EH (cell line): ENCODE measurements at regions not wholly inside any gene's neighbourhood (a gene's known extent, or its start where the extent isn't known, plus 50 kb on each side); places are given as distances from the start of the nearest gene placed in this dataset.
"Not testable (repeated sequence)": the region's sequence is repeated elsewhere in the genome, so short reads cannot be mapped to it uniquely, and the experiment has no call there.

Experiments used
- DNase-seq: peaks from one replicate; pipeline ENCODE4 v3.0.0-alpha.2; 2015; ENCODE audit warnings: low read depth

- DNase-seq, result no peak
Measured at GRCh38 chr3:73179601-73180000, 118.1 kb downstream of the EBLN2 start.

DNA sequence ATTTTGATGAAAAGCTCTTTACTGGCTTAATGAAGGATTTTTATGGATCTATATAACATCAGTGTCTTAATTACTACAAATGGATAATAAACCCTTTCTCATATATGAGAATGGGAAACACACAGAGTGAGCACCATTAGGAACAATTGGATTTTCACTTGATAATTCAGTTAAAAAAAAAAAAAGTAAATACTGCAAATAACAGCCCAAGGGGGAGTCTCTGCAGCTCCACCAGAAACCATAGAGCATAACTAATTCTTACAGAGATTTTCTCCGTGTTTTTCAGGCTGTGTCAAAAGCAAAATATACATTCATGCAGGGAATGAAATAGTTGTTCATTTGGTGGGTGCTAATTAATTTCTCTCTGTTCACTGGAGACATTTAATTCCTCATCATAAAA, 125.3 kb downstream of the EBLN2 start:
- DNase-seq, result no peak

DNA sequence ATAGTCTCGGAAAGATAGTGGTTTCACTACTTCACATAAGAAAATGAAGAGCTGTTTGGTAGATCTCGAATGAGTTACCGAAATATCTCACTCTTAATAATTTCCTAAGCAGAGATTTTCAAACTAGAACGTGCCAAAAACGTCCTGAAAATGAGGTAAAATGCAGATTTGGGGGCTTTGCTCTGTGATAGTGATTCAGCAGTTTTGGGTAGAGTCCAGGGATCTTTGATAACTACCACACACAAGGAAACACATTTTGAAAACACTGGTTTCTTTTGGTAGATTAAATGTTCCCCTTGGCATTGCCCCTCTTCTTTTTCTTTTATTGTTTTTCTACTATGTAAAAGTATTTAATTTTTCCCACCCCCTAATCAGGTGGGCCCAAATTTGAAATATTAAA, 125.9 kb downstream of the EBLN2 start:
- no peak for DNase-seq

- DNase-seq, result peak; percentile 4
Measured at GRCh38 chr3:73188707-73189106, 127.2 kb downstream of the EBLN2 start.

DNA sequence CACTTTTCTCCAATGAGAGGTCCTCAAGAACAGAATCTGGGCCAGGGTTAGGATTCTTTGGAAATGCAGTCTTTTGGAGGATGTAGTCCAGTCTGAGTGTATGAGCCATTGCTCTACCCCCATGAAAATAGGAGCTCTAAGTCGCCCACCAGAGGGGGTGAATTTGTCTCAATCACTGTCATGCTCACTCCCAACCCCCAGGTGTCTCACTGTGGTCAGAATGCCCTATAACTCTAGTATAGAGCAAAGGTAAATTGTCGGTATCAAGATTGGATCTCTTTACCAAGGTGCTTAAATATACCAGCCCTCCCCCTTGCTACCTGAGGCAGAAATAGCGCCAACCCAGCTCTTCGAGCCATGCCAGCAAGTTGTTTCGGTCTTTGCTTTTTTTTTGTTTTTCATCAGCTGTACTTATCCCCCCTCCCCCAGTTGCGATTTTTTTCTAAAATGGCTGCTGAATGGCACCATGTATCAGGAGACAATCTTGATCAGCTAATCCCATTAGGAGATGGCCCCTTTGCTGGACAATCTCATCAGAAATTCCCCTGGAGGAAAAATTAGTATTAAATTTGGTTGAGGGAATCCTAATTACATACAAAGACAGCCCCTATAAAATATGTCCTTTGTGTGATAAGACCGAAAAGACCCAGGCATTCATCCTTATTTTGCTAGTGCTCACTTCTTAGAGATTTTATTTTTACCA, 130.7 kb downstream of the EBLN2 start:
- no peak for DNase-seq

DNA sequence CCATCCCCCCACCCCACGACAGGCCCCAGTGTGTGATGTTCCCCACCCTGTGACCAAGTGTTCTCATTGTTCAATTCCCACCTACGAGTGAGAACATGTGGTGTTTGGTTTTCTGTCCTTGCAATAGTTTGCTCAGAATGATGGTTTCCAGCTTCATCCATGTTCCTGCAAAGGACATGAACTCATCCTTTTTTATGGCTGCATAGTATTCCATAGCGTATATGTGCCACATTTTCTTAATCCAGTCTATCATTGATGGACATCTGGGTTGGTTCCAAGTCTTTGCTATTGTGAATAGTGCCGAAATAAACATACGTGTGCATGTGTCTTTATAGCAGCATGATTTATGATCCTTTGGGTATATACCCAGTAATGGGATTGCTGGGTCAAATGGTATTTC, 132.5 kb downstream of the EBLN2 start:
- DNase-seq, result not testable (repeated sequence)

DNA sequence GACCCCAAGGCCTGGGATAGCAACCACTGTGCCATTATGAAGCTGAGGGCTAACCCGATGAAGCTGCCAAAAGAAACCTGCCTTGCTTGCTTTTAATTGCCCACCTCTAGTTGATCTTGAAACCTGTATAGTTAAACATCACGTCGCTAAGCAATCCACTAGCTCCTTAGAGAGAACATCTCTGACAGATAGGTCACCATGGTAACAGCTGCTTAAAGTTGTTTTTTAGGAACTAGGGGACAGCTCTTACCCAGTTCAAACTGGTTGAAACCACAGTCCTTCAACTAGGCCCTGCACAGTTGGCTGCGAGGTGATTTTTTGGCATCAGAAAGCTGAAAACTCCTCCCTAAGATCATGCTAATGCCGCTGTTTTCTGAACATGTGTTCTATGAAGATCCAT, 135.7 kb downstream of the EBLN2 start:
- DNase-seq, result no peak

DNA sequence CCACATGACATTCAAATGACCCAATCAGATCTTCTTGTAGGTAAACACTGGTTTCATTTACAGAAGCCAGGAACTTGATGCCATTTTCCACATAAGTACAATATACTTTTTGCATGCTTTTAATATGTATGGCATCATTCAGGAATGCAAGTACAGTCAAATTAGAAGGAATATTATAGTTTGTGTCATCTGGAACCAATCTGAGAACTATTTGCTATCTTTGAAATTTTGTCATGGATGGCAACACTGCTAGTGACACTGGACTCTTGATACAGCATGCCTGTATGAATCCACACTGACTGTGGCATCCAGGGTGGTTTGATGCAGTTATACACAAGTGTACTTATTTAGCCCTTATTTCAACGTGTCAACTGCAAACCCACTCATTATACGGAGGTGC, 141.6 kb downstream of the EBLN2 start:
- DNase-seq, result no peak

- DNase-seq, result no peak
Measured at GRCh38 chr3:73203633-73204032, 142.2 kb downstream of the EBLN2 start.

GRCh38 chr3:73204841-73205240, 143.4 kb downstream of the EBLN2 start:
- no peak for DNase-seq

DNA sequence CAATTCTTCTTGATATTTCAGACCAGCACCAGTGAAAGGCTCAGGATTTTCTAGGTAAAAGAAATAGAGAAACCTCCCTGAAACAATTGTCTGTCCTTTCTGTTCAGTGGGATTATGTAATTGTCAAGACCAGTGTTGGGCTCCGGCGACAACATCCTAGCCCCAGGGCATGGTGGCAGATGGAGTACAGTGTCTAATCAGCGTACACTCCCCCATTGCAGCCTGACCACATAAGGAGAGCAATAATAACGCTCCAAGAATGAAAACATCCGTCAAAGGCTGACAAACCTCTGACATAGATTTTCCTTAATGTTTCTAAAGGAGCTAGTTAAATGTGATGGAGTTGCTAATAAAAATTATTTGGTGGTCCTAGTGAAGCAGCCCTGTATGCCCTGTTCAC, 144.6 kb downstream of the EBLN2 start:
- DNase-seq, result no peak

DNA sequence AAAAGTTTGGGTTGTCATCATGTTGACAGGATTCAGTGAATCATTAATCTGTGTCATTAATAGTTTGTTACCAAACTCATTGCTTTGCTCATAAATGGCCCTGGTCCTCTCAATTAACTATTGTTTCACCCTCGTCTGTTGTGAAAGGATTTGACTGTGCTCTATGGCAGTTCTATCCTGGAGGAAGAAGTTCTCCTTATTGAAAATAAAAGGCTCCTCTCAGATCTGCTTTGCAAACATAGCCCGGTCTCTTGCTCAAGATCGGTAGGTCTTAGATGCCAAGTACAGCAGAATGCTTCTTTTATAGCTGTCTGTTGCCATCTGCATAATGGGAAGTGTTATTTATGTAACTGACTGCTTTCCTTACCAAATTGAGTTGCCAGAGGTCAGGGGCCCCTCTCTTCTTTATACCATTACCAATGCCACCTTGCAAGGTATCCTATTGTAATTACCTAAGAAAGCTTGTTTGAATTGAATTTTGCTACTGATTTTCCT, 146.5 kb downstream of the EBLN2 start:
- no peak for DNase-seq

- no peak for DNase-seq
Measured at GRCh38 chr3:73210759-73211158, 149.3 kb downstream of the EBLN2 start.

DNA sequence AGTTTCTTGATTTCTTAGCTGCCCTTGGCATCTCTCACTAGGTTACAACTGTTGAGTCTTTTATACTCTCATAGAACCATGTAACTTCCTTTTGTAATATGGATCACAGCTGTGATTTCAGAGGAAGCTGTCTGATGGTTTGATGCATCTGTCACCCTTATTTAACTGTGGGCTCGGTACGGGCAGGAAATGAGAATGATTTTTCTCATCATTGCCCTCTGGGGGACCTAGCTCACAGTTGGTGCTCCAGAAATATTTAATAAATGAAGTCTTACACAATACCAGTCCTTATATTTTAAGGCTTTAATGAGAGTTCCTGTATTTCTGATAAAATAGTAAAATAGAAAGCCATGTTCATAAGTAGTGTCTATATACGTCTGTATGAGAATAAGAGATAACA, 151.2 kb downstream of the EBLN2 start:
- no peak for DNase-seq

DNA sequence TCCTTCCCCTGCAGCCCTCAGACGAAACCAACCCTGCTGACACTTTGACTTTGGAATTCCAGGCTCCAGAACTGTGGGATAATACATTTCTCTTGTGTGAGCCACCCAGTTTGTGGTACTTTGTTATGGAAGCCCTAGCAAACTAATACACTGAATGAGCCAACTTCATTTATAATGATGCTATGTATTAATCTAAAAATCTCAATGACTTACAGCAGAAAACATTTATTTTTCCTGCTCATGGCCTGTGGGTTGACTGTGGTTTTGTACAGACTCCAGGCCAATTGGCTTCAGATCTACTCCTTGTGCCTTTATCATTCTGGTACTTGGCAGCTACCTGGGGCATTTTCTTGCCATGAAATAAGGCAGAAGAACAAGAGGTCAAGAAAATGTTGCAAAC, 152.4 kb downstream of the EBLN2 start:
- peak; percentile 24 for DNase-seq

DNA sequence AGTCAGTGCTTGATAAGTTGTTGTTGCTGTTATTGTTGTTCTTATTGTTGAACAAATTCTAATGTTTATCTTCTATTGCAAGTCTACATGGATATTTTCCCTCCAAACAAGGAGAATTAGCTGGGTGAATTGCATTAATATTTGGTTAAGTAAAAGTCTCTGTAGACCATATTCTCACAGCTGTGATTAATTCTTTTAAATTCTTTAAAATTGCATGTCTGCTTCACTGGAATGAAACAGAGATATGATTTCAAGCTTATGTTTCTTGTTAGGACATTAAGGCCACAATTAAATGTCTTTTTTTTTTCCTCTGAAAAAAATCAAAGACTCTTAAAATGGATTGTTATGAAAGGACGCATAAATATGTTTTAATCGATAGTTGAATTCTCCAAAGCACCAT, 153.4 kb downstream of the EBLN2 start:
- no peak for DNase-seq

GRCh38 chr3:73215281-73215680, 153.8 kb downstream of the EBLN2 start:
- DNase-seq, result peak; percentile 37

DNA sequence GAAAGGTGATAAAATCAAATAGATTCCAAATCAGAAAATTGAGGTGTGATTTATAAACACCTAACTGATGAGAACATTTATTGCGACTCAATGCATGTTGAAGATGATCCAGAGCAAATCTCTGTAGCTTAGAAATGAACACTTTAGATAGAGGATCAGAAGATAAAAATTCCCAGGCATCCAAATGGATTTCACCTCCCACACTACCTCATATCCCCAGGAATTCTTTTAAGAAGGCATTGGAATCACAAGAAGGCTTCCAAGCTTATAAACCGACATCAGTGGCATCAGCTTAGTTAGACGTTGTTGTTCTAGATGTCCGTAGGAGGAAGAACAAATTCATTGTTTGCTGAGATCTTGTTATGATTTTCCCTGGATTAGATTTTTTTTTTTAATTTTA, 154.4 kb downstream of the EBLN2 start:
- no peak for DNase-seq

DNA sequence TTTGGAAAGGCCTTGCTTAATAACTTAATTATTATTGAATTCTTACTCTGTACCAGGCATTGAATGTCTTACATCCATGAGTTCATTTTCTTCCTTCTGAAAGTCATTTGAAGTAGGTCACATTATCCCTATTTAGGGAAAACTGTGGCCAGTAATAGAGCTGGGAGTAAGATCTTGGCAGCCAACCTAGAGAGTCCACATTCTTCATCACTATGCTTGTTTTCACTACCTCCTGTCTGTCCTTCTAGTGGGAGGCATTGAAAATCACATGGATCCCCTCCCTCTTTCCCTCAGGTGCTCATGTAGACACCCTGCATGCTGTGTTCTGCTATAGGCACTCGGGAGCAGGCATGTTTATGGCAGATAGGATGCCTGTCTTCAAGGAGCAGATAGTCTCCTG, 154.9 kb downstream of the EBLN2 start:
- DNase-seq, result peak; percentile 7

DNA sequence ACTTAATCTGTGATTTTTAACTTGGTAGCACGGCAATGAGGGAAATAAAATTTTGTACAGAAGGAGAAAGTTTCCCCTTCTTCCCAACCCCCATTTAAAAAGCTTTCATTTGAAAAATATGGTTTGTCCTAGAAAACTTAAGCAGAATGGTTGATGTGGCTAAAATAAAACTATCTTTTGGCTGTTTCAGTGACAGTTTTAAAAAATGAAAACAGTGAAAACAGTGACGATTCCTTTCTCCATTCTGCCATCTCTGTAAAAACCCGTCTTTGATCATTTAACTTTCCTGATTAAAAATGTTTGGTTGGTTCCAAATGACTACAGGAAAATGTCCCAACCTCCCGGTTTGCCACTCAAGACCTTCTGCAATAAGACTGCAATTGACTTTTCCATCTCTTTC, 160.7 kb downstream of the EBLN2 start:
- DNase-seq, result no peak

DNA sequence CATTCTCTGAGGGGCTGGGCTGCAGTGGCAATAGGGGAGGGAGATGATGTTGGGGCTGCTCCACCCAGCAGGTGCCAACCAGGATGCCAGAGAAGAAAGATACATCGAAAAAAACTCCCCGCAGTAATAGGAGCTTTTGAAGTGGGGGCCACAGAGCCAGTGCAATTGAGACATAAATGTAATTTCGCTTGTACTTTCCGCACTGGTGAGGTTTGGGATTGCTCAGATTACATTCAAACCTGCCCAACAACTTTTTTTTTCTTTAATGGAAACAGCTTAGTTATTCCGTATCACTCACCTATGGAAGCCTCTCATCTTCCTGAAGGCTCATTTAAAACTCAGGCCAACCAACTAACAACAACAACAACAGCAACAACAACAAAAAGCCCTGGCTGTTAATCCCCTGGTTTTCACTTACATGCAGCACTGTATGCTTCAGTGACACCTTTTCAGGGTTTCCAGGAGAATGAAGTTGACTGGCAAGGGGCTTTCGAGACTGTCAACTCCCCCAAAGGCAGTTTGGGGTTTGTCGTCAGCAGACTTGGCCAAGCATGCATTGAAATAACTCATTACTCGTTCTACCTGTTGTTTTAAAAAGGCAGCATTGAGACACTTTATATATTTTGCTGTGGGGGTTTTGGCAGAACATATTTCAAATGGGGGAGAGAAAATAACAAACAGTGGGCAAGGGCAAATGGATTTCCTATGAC, 163.8 kb downstream of the EBLN2 start:
- no peak for DNase-seq

- peak; percentile 48 for DNase-seq
Measured at GRCh38 chr3:73225991-73226390, 164.5 kb downstream of the EBLN2 start.

DNA sequence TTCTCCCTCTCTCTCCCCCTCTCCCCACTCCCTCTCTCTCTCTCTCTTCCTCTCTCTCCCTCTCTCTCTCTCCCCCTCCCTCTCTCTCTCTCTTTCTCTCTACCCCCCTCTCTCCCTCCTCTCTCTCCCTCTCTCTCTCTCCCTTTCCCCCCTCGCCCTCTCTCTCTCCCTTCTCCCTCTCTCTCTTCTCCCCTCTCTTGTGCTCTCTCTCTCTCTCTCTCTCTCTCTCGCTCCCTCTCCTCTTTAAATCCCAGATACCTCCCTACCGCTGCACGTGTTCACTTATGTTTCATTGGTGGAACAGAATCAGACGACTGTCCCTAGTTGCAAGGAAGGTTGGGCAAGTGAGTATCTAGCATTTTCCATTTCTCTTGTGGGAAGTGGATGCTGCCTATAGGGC, 166.5 kb downstream of the EBLN2 start:
- no peak for DNase-seq

DNA sequence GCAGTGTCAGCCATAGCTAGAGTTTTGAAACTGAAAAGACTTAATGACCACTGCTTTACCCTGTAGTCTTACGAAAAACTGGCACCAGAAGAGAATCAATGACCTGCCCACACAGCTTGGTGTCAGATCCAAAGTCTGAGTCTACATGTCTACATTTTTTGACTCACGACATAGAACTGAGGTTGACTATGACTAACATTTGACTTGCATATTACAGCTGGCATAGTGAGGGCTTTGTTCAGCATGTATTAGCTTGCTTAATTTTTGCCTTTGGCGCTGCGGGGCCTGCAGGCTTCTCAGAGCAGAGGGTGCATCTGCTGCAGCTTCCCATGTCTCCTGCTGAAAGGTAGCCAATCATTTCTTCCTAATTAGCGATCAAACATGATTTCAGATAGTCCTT, 167.0 kb downstream of the EBLN2 start:
- no peak for DNase-seq
